SK-N-SH (cell line): ENCODE measurements at regions not wholly inside any gene's neighbourhood (a gene's known extent, or its start where the extent isn't known, plus 50 kb on each side); places are given as distances from the start of the nearest gene placed in this dataset.

ENCODE experiments used
- CHD2 ChIP-seq: fragments of 150-350 bp; IDR thresholded peaks from 2 replicates; pipeline ENCODE4 v1.6.1; 2018; ENCODE audit warnings: low read length; ENCODE audit not compliant: partially characterized antibody
- CTCF ChIP-seq: fragments of 200-600 bp; sonication (generic); IDR thresholded peaks from 2 replicates; pipeline ENCODE4 v1.6.1; 2017; ENCODE audit warnings: antibody characterized with exemption, mild to moderate bottlenecking, moderate library complexity
- ELF1 ChIP-seq: IDR thresholded peaks from 2 replicates; pipeline ENCODE4 v1.4.0; 2012
- EP300 ChIP-seq, 2 experiments: IDR thresholded peaks; 2 replicates each; pipeline versions ENCODE4 v1.4.0 to v1.6.1; 2012; ENCODE audit warnings: borderline replicate concordance in 1 of 2, low read depth in 1 of 2, low read length in 1 of 2
- EZH2phosphoT487 ChIP-seq: fragments of 200-600 bp; sonication (generic); IDR thresholded peaks from 2 replicates; pipeline ENCODE4 v1.6.1; 2017; ENCODE audit warnings: low read depth, mixed run types, mild to moderate bottlenecking, antibody characterized with exemption, moderate library complexity, borderline replicate concordance
- GABPA ChIP-seq: IDR thresholded peaks from 2 replicates; pipeline ENCODE4 v1.4.0; 2012; ENCODE audit warnings: low read depth, mild to moderate bottlenecking
- POLR2AphosphoS5 ChIP-seq: IDR thresholded peaks from 2 replicates; pipeline ENCODE4 v1.6.1; 2012; ENCODE audit warnings: low read depth, low read length
- SIN3A ChIP-seq: IDR thresholded peaks from 2 replicates; pipeline ENCODE4 v1.6.1; 2012; ENCODE audit warnings: low read depth, mild to moderate bottlenecking, low read length, moderate library complexity, borderline replicate concordance
- TCF12 ChIP-seq: IDR thresholded peaks from 2 replicates; pipeline ENCODE4 v1.4.0; 2012
- USF2 ChIP-seq: fragments of 150-350 bp; IDR thresholded peaks from 2 replicates; pipeline ENCODE4 v1.6.1; 2017; ENCODE audit warnings: antibody characterized with exemption, low read length, low read depth, borderline replicate concordance
- TF ChIP-seq, protein P1 (sequence below): IDR thresholded peaks from 2 replicates; pipeline ENCODE4 v1.4.0; 2012; ENCODE audit warnings: low read depth
- TF ChIP-seq, protein P2 (sequence below): IDR thresholded peaks from 2 replicates; pipeline ENCODE4 v1.6.1; 2012; ENCODE audit warnings: mild to moderate bottlenecking, low read depth, low read length, moderate library complexity
- TF ChIP-seq, protein P3 (sequence below): IDR thresholded peaks from 2 replicates; pipeline ENCODE4 v1.4.0; 2012; ENCODE audit warnings: low read depth, borderline replicate concordance

GRCh38 chr1:190908691-190909090 lies 431.0 kb upstream of the BRINP3 start:
- TF ChIP-seq CTCF (no peak), USF2 (no peak), POLR2AphosphoS5 (no peak), EP300 (IDR thresholded peaks at IDR 0.05; ENCODE audit: borderline replicate concordance in 1 of 2, low read depth in 1 of 2, low read length in 1 of 2) (no peak), SIN3A (no peak), EZH2phosphoT487 (no peak), GABPA (no peak), CHD2 (no peak), ELF1 (no peak), TCF12 (no peak)
- TF ChIP-seq, protein P1, sequence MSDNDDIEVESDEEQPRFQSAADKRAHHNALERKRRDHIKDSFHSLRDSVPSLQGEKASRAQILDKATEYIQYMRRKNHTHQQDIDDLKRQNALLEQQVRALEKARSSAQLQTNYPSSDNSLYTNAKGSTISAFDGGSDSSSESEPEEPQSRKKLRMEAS = no peak
- TF ChIP-seq, protein P2, sequence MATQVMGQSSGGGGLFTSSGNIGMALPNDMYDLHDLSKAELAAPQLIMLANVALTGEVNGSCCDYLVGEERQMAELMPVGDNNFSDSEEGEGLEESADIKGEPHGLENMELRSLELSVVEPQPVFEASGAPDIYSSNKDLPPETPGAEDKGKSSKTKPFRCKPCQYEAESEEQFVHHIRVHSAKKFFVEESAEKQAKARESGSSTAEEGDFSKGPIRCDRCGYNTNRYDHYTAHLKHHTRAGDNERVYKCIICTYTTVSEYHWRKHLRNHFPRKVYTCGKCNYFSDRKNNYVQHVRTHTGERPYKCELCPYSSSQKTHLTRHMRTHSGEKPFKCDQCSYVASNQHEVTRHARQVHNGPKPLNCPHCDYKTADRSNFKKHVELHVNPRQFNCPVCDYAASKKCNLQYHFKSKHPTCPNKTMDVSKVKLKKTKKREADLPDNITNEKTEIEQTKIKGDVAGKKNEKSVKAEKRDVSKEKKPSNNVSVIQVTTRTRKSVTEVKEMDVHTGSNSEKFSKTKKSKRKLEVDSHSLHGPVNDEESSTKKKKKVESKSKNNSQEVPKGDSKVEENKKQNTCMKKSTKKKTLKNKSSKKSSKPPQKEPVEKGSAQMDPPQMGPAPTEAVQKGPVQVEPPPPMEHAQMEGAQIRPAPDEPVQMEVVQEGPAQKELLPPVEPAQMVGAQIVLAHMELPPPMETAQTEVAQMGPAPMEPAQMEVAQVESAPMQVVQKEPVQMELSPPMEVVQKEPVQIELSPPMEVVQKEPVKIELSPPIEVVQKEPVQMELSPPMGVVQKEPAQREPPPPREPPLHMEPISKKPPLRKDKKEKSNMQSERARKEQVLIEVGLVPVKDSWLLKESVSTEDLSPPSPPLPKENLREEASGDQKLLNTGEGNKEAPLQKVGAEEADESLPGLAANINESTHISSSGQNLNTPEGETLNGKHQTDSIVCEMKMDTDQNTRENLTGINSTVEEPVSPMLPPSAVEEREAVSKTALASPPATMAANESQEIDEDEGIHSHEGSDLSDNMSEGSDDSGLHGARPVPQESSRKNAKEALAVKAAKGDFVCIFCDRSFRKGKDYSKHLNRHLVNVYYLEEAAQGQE = no peak
- TF ChIP-seq, protein P3, sequence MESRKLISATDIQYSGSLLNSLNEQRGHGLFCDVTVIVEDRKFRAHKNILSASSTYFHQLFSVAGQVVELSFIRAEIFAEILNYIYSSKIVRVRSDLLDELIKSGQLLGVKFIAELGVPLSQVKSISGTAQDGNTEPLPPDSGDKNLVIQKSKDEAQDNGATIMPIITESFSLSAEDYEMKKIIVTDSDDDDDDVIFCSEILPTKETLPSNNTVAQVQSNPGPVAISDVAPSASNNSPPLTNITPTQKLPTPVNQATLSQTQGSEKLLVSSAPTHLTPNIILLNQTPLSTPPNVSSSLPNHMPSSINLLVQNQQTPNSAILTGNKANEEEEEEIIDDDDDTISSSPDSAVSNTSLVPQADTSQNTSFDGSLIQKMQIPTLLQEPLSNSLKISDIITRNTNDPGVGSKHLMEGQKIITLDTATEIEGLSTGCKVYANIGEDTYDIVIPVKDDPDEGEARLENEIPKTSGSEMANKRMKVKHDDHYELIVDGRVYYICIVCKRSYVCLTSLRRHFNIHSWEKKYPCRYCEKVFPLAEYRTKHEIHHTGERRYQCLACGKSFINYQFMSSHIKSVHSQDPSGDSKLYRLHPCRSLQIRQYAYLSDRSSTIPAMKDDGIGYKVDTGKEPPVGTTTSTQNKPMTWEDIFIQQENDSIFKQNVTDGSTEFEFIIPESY = no peak
